B cell (primary cell): ENCODE measurements at regions not wholly inside any gene's neighbourhood (a gene's known extent, or its start where the extent isn't known, plus 50 kb on each side); places are given as distances from the start of the nearest gene placed in this dataset.

Source experiments
- ATAC-seq: fragments of 200-7000 bp; cut with Tn5 transposase; one replicate; pipeline ENCODE4 v1.10.0; 2021; ENCODE audit warnings: low read depth, mild to moderate bottlenecking, moderate number of reproducible peaks, moderate library complexity
- CTCF ChIA-PET: fragments of 350-600 bp; sonication (Branson Sonifier 250); formaldehyde crosslinking; loops from one replicate; lab custom pipeline; 2021; ENCODE audit warnings: antibody characterized with exemption, inconsistent platforms; lab: Charles Lee
- POLR2A ChIA-PET: fragments of 350-600 bp; sonication (Branson Sonifier 250); formaldehyde crosslinking; loops from one replicate; lab custom pipeline; 2021; ENCODE audit warnings: antibody characterized with exemption; lab: Charles Lee
- DNase-seq: peaks from one replicate; pipeline ENCODE4 v3.0.0; 2013
- H2AFZ ChIP-seq: 2 replicates; pipeline ENCODE4 v1.6.1; 2012; ENCODE audit warnings: mild to moderate bottlenecking, low read depth, low read length; ENCODE audit not compliant: insufficient read depth, poor library complexity, severe bottlenecking
- H3K27ac ChIP-seq, 2 donors: 1 replicate in 1 of 2; 2 replicates in 1 of 2; pipeline ENCODE4 v1.5.1; 2012 to 2013; ENCODE audit warnings: low read length in 2 of 2, mild to moderate bottlenecking in 2 of 2, moderate library complexity in 1 of 2
- H3K27me3 ChIP-seq, 4 experiments: fragments of 200-600 bp in 1 of 4; sonication (generic) in 1 of 4; replicated peaks in 1 of 4; 1 replicate in 2 of 4; 2 replicates in 2 of 4; pipeline versions ENCODE4 v1.6.1 to v1.7.0; 2013 to 2016; ENCODE audit warnings: low read length in 3 of 4, mild to moderate bottlenecking in 2 of 4, mixed read lengths in 1 of 4, moderate library complexity in 1 of 4; ENCODE audit not compliant: insufficient read depth in 4 of 4, control insufficient read depth in 3 of 4; ENCODE audit errors: control extremely low read depth in 1 of 4
- H3K36me3 ChIP-seq, 2 experiments: replicated peaks in 1 of 2; 1 replicate in 1 of 2; 2 replicates in 1 of 2; pipeline versions ENCODE4 v1.6.1 to v1.7.1; 2013; ENCODE audit warnings: low read length in 1 of 2; ENCODE audit not compliant: insufficient read depth in 2 of 2, control insufficient read depth in 1 of 2; ENCODE audit errors: control extremely low read depth in 1 of 2, extremely low read depth in 1 of 2
- H3K4me1 ChIP-seq, 2 donors: fragments of 200-600 bp in 1 of 2; sonication (generic) in 1 of 2; 1 replicate in 1 of 2; 2 replicates in 1 of 2; pipeline versions ENCODE4 v1.5.1 to v1.6.1; 2013 to 2017; ENCODE audit warnings: low read length in 2 of 2; ENCODE audit not compliant: control insufficient read depth in 2 of 2, insufficient read depth in 2 of 2
- H3K4me2 ChIP-seq: replicated peaks from 2 replicates; pipeline ENCODE3; 2012; ENCODE audit warnings: mild to moderate bottlenecking, low read depth, low read length; ENCODE audit not compliant: poor library complexity, severe bottlenecking
- H3K4me3 ChIP-seq, 5 experiments: fragments of 200-600 bp in 1 of 5; sonication (generic) in 1 of 5; 1 replicate in 3 of 5; 2 replicates in 2 of 5; pipeline versions ENCODE4 v1.5.1 to v1.7.0; 2011 to 2016; ENCODE audit warnings: low read length in 4 of 5, mild to moderate bottlenecking in 4 of 5, low read depth in 2 of 5, control low read depth in 1 of 5, moderate library complexity in 1 of 5; ENCODE audit not compliant: insufficient read depth in 1 of 5; ENCODE audit errors: control extremely low read depth in 1 of 5, extremely low read depth in 1 of 5
- H3K79me2 ChIP-seq: fragments of 200-600 bp; sonication (generic); one replicate; pipeline ENCODE4 v1.6.0; 2016; ENCODE audit warnings: low read length; ENCODE audit not compliant: control insufficient read depth, insufficient read depth
- H3K9ac ChIP-seq: fragments of 200-600 bp; sonication (generic); 2 replicates; pipeline ENCODE4 v1.6.1; 2017; ENCODE audit warnings: mild to moderate bottlenecking, low read length, moderate library complexity
- H3K9me3 ChIP-seq, 3 donors: one replicate each; pipeline versions ENCODE4 v1.6.1 to v1.7.1; 2013; ENCODE audit warnings: low read length in 2 of 3; ENCODE audit not compliant: control insufficient read depth in 2 of 3, insufficient read depth in 1 of 3; ENCODE audit errors: control extremely low read depth in 1 of 3
- H4K20me1 ChIP-seq: 2 replicates; pipeline ENCODE4 v1.6.0; 2012; ENCODE audit warnings: mild to moderate bottlenecking, low read length; ENCODE audit not compliant: insufficient read depth, control insufficient read depth, poor library complexity, severe bottlenecking
- H3K27ac Mint-ChIP-seq: one replicate; pipeline ENCODE4 v1.8.0; 2021; ENCODE audit warnings: mixed read lengths
- H3K27me3 Mint-ChIP-seq: one replicate; pipeline ENCODE4 v1.8.0; 2021; ENCODE audit warnings: mixed read lengths
- H3K4me1 Mint-ChIP-seq: one replicate; pipeline ENCODE4 v1.8.0; 2021; ENCODE audit warnings: mixed read lengths
- H3K4me3 Mint-ChIP-seq: one replicate; pipeline ENCODE4 v1.8.0; 2021; ENCODE audit warnings: mixed read lengths
- H3K9me3 Mint-ChIP-seq: one replicate; pipeline ENCODE4 v1.8.0; 2022; ENCODE audit warnings: mixed read lengths; ENCODE audit not compliant: insufficient read depth
- EZH2 ChIP-seq: IDR thresholded peaks from 2 replicates; pipeline ENCODE4 v1.6.1; 2012; ENCODE audit warnings: borderline replicate concordance, low read depth, mild to moderate bottlenecking, moderate library complexity, low read length; ENCODE audit not compliant: insufficient read depth, poor library complexity, severe bottlenecking
- intact Hi-C: fragments of 100-400 bp; cut with micrococcal nuclease; formaldehyde crosslinking; loops from one replicate; pipeline ENCODE4 v1.10.0; 2022
- TF ChIP-seq, protein P1 (sequence below): fragments of 200-600 bp; IDR thresholded peaks from one replicate; pipeline ENCODE4 v1.8.0; 2022; ENCODE audit warnings: antibody characterized with exemption, mild to moderate bottlenecking

GRCh38 chr2:21690005-21690404 is 566.2 kb downstream of the TDRD15 start:
- H3K27ac Mint-ChIP-seq = no peak overlapping the region

DNA sequence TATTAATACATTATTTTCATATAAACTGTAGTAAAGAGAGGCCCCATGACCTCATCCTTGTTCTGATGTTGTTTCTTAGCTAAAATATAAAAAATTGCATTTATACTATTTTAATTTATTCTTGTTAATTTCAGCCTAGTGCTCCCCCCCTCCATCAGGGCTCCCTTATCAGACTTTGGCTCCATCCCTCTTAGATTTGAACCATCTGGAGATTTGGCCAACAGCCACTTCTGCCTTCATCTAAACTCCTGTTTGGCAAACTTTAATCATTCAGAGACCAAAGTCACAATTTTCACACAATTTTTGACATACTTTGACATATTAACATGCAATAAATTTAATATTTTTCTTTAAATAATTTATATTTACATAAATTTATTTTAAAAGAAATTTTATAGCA is 569.3 kb downstream of the TDRD15 start:
- H3K9ac ChIP-seq = no peak overlapping the region
- no peaks in the 10 kb centered on the region for H3K36me3 ChIP-seq
- DNase-seq (no peak), ATAC-seq (no peak)
- Mint-ChIP-seq H3K27ac (no peak overlapping the region), H3K27me3 (no peaks in the 10 kb centered on the region), H3K4me1 (no peaks in the 10 kb centered on the region), H3K4me3 (no peak overlapping the region), H3K9me3 (no peaks in the 10 kb centered on the region)
- H2AFZ ChIP-seq = no peak overlapping the region
- no peaks in the 10 kb centered on the region for H3K4me1 ChIP-seq
- H3K9me3 ChIP-seq = no peaks in the 10 kb centered on the region
- H3K4me3 ChIP-seq = no peak overlapping the region
- no peaks in the 10 kb centered on the region for H3K79me2 ChIP-seq
- ChIA-PET POLR2A (no interaction called here), CTCF (no interaction called here)
- intact Hi-C loops = no loop called here
- TF ChIP-seq, protein P1, sequence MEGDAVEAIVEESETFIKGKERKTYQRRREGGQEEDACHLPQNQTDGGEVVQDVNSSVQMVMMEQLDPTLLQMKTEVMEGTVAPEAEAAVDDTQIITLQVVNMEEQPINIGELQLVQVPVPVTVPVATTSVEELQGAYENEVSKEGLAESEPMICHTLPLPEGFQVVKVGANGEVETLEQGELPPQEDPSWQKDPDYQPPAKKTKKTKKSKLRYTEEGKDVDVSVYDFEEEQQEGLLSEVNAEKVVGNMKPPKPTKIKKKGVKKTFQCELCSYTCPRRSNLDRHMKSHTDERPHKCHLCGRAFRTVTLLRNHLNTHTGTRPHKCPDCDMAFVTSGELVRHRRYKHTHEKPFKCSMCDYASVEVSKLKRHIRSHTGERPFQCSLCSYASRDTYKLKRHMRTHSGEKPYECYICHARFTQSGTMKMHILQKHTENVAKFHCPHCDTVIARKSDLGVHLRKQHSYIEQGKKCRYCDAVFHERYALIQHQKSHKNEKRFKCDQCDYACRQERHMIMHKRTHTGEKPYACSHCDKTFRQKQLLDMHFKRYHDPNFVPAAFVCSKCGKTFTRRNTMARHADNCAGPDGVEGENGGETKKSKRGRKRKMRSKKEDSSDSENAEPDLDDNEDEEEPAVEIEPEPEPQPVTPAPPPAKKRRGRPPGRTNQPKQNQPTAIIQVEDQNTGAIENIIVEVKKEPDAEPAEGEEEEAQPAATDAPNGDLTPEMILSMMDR = no peak
- TF ChIP-seq EZH2 = no peak
- no peaks in the 10 kb centered on the region for H4K20me1 ChIP-seq
- no peaks in the 10 kb centered on the region for H3K27me3 ChIP-seq
- H3K4me2 ChIP-seq = no peak overlapping the region
- no peak overlapping the region for H3K27ac ChIP-seq

More at GRCh38 chr2:21690005-21690404, 566.2 kb downstream of the TDRD15 start:
- H3K4me3 ChIP-seq = no peak overlapping the region
- TF ChIP-seq, protein P1 = no peak
- no peak for TF ChIP-seq EZH2
- no peak overlapping the region for H2AFZ ChIP-seq
- no peaks in the 10 kb centered on the region for H3K79me2 ChIP-seq
- H3K4me1 ChIP-seq = no peaks in the 10 kb centered on the region
- H3K9me3 ChIP-seq = peaks cover 0 to 1% (median 0%) of the 10 kb centered on the region in 3 donors
- no peak overlapping the region for H3K4me2 ChIP-seq
- H3K9me3 Mint-ChIP-seq = no peaks in the 10 kb centered on the region
- ChIA-PET POLR2A (no interaction called here), CTCF (no interaction called here)
- no peaks in the 10 kb centered on the region for H3K27me3 Mint-ChIP-seq
- H3K27ac ChIP-seq = no peak overlapping the region
- H3K9ac ChIP-seq = no peak overlapping the region
- H3K36me3 ChIP-seq = no peaks in the 10 kb centered on the region
- no peaks in the 10 kb centered on the region for H3K4me1 Mint-ChIP-seq
- no peaks in the 10 kb centered on the region for H3K27me3 ChIP-seq
- no peak overlapping the region for H3K4me3 Mint-ChIP-seq
- intact Hi-C loops = no loop called here
- no peak for ATAC-seq
- H4K20me1 ChIP-seq = no peaks in the 10 kb centered on the region
- no peak for DNase-seq
